NCI-H460 (cell line): ENCODE measurements at regions not wholly inside any gene's neighbourhood (a gene's known extent, or its start where the extent isn't known, plus 50 kb on each side); places are given as distances from the start of the nearest gene placed in this dataset.
"Not testable (repeated sequence)": the region's sequence is repeated elsewhere in the genome, so short reads cannot be mapped to it uniquely, and the experiment has no call there.

ENCODE experiments used
- DNase-seq: peaks from one replicate; pipeline ENCODE4 v3.0.0-alpha.2; 2016; ENCODE audit warnings: low read depth; ENCODE audit errors: extremely low read depth

GRCh38 chr5:38607396-38607795 lies 51.0 kb upstream of the LIFR start:
- peak; percentile 34 for DNase-seq

- DNase-seq: no peak
Measured at GRCh38 chr5:38607930-38608564, 51.6 kb upstream of the LIFR start.

GRCh38 chr5:38608874-38609273 lies 52.4 kb upstream of the LIFR start:
- no peak for DNase-seq

GRCh38 chr5:38612851-38613250 lies 56.4 kb upstream of the LIFR start:
- no peak for DNase-seq

GRCh38 chr5:38613490-38613889 lies 57.0 kb upstream of the LIFR start:
- DNase-seq: no peak

- DNase-seq: no peak
Measured at GRCh38 chr5:38613992-38614836, 57.8 kb upstream of the LIFR start.

GRCh38 chr5:38615042-38615441 lies 58.6 kb upstream of the LIFR start:
- no peak for DNase-seq

- DNase-seq: no peak
Measured at GRCh38 chr5:38615981-38616451, 59.6 kb upstream of the LIFR start.

GRCh38 chr5:38618154-38618553 lies 61.7 kb upstream of the LIFR start:
- no peak for DNase-seq

- DNase-seq: no peak
Measured at GRCh38 chr5:38621331-38621730, 64.9 kb upstream of the LIFR start.

GRCh38 chr5:38621840-38622437 lies 65.5 kb upstream of the LIFR start:
- no peak for DNase-seq

- no peak for DNase-seq
Measured at GRCh38 chr5:38622723-38623129, 66.3 kb upstream of the LIFR start.

GRCh38 chr5:38624541-38624940 lies 68.1 kb upstream of the LIFR start:
- DNase-seq: not testable (repeated sequence)

- not testable (repeated sequence) for DNase-seq
Measured at GRCh38 chr5:38631376-38631775, 74.9 kb upstream of the LIFR start.

- DNase-seq: no peak
Measured at GRCh38 chr5:38634568-38635369, 78.3 kb upstream of the LIFR start.

GRCh38 chr5:38636626-38637025 lies 80.2 kb upstream of the LIFR start:
- DNase-seq: no peak

- DNase-seq: no peak
Measured at GRCh38 chr5:38638656-38639055, 82.2 kb upstream of the LIFR start.

- peak; percentile 19 for DNase-seq
Measured at GRCh38 chr5:38639377-38640358, 83.2 kb upstream of the LIFR start.

- no peak for DNase-seq
Measured at GRCh38 chr5:38641003-38641402, 84.6 kb upstream of the LIFR start.
